ENCODE measurements at regions not wholly inside any gene's neighbourhood (a gene's known extent, or its start where the extent isn't known, plus 50 kb on each side); places are given as distances from the start of the nearest gene placed in this dataset.

GRCh38 chr14:23787436-23787835 lies 151.3 kb downstream of the DHRS2 start:
- TF ChIP-seq MAX (IDR thresholded peaks at IDR 0.05; ENCODE audit: low read depth, low read length) (no peak), CTCF (IDR thresholded peaks at IDR 0.05; ENCODE audit: low read depth, low read length) (no peak), POLR2A (IDR thresholded peaks at IDR 0.05; ENCODE audit: extremely low read depth, insufficient read length) (no peak), MYC (IDR thresholded peaks at IDR 0.05; ENCODE audit: low read depth, low read length) (no peak)

All from NB4 (cell line).